ENCODE measurements at regions not wholly inside any gene's neighbourhood (a gene's known extent, or its start where the extent isn't known, plus 50 kb on each side); places are given as distances from the start of the nearest gene placed in this dataset.

- no peaks in the 10 kb centered on the region for H4K20me1 ChIP-seq (ENCODE audit: insufficient read depth)
- 0% methylated on average over 1 of the region's 1 CpG for WGBS (ENCODE audit: low lambda C conversion rate)
- no peaks in the 10 kb centered on the region for H3K4me1 ChIP-seq (ENCODE audit: control insufficient read depth in 1 of 2, insufficient read depth in 2 of 2, low read depth in 1 of 2, low read length in 1 of 2)
- H3K4me2 ChIP-seq: no peak overlapping the region
- H3F3A ChIP-seq (replicated peaks; ENCODE audit: insufficient read depth): no peaks in the 10 kb centered on the region
- no peaks in the 10 kb centered on the region for H3K9me2 ChIP-seq
- H3K9me3 ChIP-seq: peaks cover 10% of the 10 kb centered on the region; the same call in 1 of the 2 replicates
- ChIA-PET CTCF (no interaction called here), POLR2A (no interaction called here)
- H3K79me2 ChIP-seq (ENCODE audit: insufficient read depth): no peaks in the 10 kb centered on the region
- no peak overlapping the region for H3K27ac ChIP-seq (ENCODE audit: low read depth in 2 of 2, low read length in 1 of 2)
- H3K36me3 ChIP-seq (replicated peaks in 1 of 2; ENCODE audit: control insufficient read depth in 1 of 2, insufficient read depth in 2 of 2, low read length in 1 of 2): no peaks in the 10 kb centered on the region
- TF ChIP-seq TEAD4 (IDR thresholded peaks at IDR 0.05; ENCODE audit: borderline replicate concordance, insufficient read depth) (no peak), IRF3 (IDR thresholded peaks at IDR 0.05; ENCODE audit: low read depth, low read length) (no peak), USF1 (IDR thresholded peaks at IDR 0.05; ENCODE audit: borderline replicate concordance, low read depth) (no peak), FOXM1 (IDR thresholded peaks at IDR 0.05; ENCODE audit: low read depth) (no peak), CHD2 (IDR thresholded peaks at IDR 0.05; ENCODE audit: low read length, partially characterized antibody) (no peak), MEF2A (IDR thresholded peaks at IDR 0.05; ENCODE audit: borderline replicate concordance, low read depth) (no peak), EP300 (IDR thresholded peaks at IDR 0.05; ENCODE audit: borderline replicate concordance in 1 of 2, low read depth in 1 of 2, low read length in 1 of 2) (no peak), NRF1 (IDR thresholded peaks at IDR 0.05; ENCODE audit: low read depth, low read length) (no peak), JUND (IDR thresholded peaks at IDR 0.05) (no peak), SIN3A (IDR thresholded peaks at IDR 0.05; ENCODE audit: borderline replicate concordance, low read depth, low read length) (no peak), RXRA (IDR thresholded peaks at IDR 0.05; ENCODE audit: borderline replicate concordance, low read depth) (no peak), REST (IDR thresholded peaks at IDR 0.05; ENCODE audit: low read depth, low read length) (no peak), TAF1 (IDR thresholded peaks at IDR 0.05; ENCODE audit: borderline replicate concordance, low read depth, low read length) (no peak), FOXJ3 (CRISPR knock-in tag; IDR thresholded peaks at IDR 0.05) (no peak), MAX (IDR thresholded peaks at IDR 0.05; ENCODE audit: low read depth) (no peak), ELF1 (IDR thresholded peaks at IDR 0.05) (no peak)
- no peaks in the 10 kb centered on the region for H3K27me3 ChIP-seq (ENCODE audit: insufficient read depth)
- H3K9ac ChIP-seq: no peak overlapping the region
- H2AFZ ChIP-seq (ENCODE audit: low read depth): no peak overlapping the region
- no peak for DNase-seq
- no peak overlapping the region for H3K4me3 ChIP-seq (ENCODE audit: low read depth in 2 of 2, low read length in 1 of 2)
Observed at GRCh38 chrX:82842286-82842685, 665.8 kb upstream of the POU3F4 start.

Measured in SK-N-SH (cell line).